Stomach smooth muscle (tissue), 2 donors: ENCODE measurements at regions not wholly inside any gene's neighbourhood (a gene's known extent, or its start where the extent isn't known, plus 50 kb on each side); places are given as distances from the start of the nearest gene placed in this dataset.

Source experiments
- H3K27ac ChIP-seq: one replicate; pipeline ENCODE4 v1.7.0; 2013; ENCODE audit warnings: mild to moderate bottlenecking, low read length, inconsistent platforms
- H3K27me3 ChIP-seq, 2 donors: one replicate each; pipeline ENCODE4 v1.7.0; 2013; ENCODE audit warnings: low read length in 2 of 2; ENCODE audit not compliant: insufficient read depth in 2 of 2, control insufficient read depth in 1 of 2
- H3K36me3 ChIP-seq, 2 donors: one replicate each; pipeline ENCODE4 v1.7.0; 2013; ENCODE audit warnings: low read length in 2 of 2; ENCODE audit not compliant: control insufficient read depth in 2 of 2, insufficient read depth in 2 of 2
- H3K4me1 ChIP-seq: one replicate; pipeline ENCODE4 v1.7.0; 2013; ENCODE audit warnings: low read length; ENCODE audit not compliant: control insufficient read depth, insufficient read depth
- H3K4me3 ChIP-seq, 2 donors: one replicate each; pipeline ENCODE4 v1.7.0; 2013; ENCODE audit warnings: low read length in 2 of 2
- H3K9ac ChIP-seq, 2 donors: one replicate each; pipeline ENCODE4 v1.7.0; 2013; ENCODE audit warnings: low read length in 2 of 2, mild to moderate bottlenecking in 1 of 2
- H3K9me3 ChIP-seq, 2 donors: one replicate each; pipeline ENCODE4 v1.7.0; 2013; ENCODE audit warnings: low read length in 2 of 2; ENCODE audit not compliant: control insufficient read depth in 2 of 2
- donor health status: healthy.
- donor health status: Pancreatic carcinoma.

DNA sequence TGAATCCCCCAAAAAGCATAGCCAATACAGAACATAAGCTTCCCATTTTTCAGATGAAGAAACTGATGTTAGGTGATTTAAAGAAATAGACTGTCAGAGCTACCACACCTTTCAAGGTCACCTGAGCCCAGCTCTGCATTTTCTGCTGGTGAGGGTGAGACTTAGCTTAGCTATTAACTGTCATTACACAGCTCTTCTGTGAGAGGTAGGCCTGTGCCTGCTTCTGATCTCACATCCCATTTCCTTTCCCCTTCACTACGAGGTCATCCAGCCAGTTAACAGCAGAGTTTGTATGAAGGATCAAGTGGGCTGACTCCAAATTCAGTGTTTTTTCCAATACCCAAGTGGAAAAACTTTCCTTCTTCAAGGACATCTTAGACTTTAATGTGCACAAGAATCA lies 528.6 kb upstream of the CLINT1 start:
- no peaks in the 10 kb centered on the region for H3K27me3 ChIP-seq
- no peak overlapping the region for H3K9ac ChIP-seq
- no peak overlapping the region for H3K4me3 ChIP-seq
- H3K36me3 ChIP-seq, result no peaks in the 10 kb centered on the region
- no peaks in the 10 kb centered on the region for H3K9me3 ChIP-seq
- no peak overlapping the region for H3K27ac ChIP-seq
- no peaks in the 10 kb centered on the region for H3K4me1 ChIP-seq

- H3K36me3 ChIP-seq, result no peaks in the 10 kb centered on the region
- no peak overlapping the region for H3K9ac ChIP-seq
- H3K27ac ChIP-seq, result no peak overlapping the region
- H3K27me3 ChIP-seq, result no peaks in the 10 kb centered on the region
- H3K4me1 ChIP-seq, result no peaks in the 10 kb centered on the region
- H3K9me3 ChIP-seq, result no peaks in the 10 kb centered on the region
- H3K4me3 ChIP-seq, result no peak overlapping the region
These were observed 527.0 kb upstream of the CLINT1 start for GRCh38 chr5:158385982-158386381.

GRCh38 chr5:158384535-158385481 lies 525.9 kb upstream of the CLINT1 start:
- no peak overlapping the region for H3K9ac ChIP-seq
- H3K36me3 ChIP-seq, result no peaks in the 10 kb centered on the region
- H3K4me3 ChIP-seq, result no peak overlapping the region
- no peak overlapping the region for H3K27ac ChIP-seq
- no peaks in the 10 kb centered on the region for H3K9me3 ChIP-seq
- H3K4me1 ChIP-seq, result no peaks in the 10 kb centered on the region
- no peaks in the 10 kb centered on the region for H3K27me3 ChIP-seq

GRCh38 chr5:158383486-158383885 lies 524.5 kb upstream of the CLINT1 start:
- Histone ChIP-seq H3K27ac (no peak overlapping the region), H3K4me1 (no peaks in the 10 kb centered on the region), H3K27me3 (no peaks in the 10 kb centered on the region), H3K36me3 (no peaks in the 10 kb centered on the region), H3K4me3 (no peak overlapping the region), H3K9me3 (no peaks in the 10 kb centered on the region), H3K9ac (no peak overlapping the region)

GRCh38 chr5:158382473-158382872 lies 523.5 kb upstream of the CLINT1 start:
- Histone ChIP-seq H3K27me3 (no peaks in the 10 kb centered on the region), H3K36me3 (no peaks in the 10 kb centered on the region), H3K4me3 (no peak overlapping the region), H3K9me3 (peaks cover 0 to 3% of the 10 kb centered on the region in 2 donors), H3K9ac (no peak overlapping the region), H3K27ac (no peak overlapping the region), H3K4me1 (no peaks in the 10 kb centered on the region)

GRCh38 chr5:158381614-158382160 lies 522.7 kb upstream of the CLINT1 start:
- H3K9me3 ChIP-seq, result peaks cover 0 to 4% of the 10 kb centered on the region in 2 donors
- no peak overlapping the region for H3K27ac ChIP-seq
- no peaks in the 10 kb centered on the region for H3K4me1 ChIP-seq
- no peaks in the 10 kb centered on the region for H3K36me3 ChIP-seq
- H3K9ac ChIP-seq, result no peak overlapping the region
- no peaks in the 10 kb centered on the region for H3K27me3 ChIP-seq
- H3K4me3 ChIP-seq, result no peak overlapping the region

DNA sequence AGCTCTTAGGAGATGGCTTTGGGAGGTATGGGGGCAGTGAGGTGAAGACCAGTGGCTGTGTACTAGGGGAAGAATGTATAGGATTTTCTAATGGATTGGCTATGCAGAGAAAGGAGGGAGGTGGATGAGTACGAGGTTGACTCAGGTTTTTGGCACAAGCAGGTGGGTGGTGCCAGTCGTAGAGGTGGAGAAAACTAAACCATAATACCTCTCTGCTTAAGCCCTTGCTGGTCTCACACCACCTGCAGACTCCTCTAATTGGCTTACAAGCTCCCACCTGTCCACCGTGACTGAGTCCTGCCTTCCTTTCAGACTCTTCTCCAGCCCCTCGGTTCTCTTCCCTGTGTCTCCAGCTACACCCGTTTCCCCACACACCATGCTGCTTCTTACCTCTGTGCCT lies 521.7 kb upstream of the CLINT1 start:
- no peaks in the 10 kb centered on the region for H3K36me3 ChIP-seq
- H3K4me3 ChIP-seq, result no peak overlapping the region
- H3K27ac ChIP-seq, result no peak overlapping the region
- no peaks in the 10 kb centered on the region for H3K27me3 ChIP-seq
- no peak overlapping the region for H3K9ac ChIP-seq
- H3K4me1 ChIP-seq, result no peaks in the 10 kb centered on the region
- peaks cover 0 to 4% of the 10 kb centered on the region in 2 donors for H3K9me3 ChIP-seq

DNA sequence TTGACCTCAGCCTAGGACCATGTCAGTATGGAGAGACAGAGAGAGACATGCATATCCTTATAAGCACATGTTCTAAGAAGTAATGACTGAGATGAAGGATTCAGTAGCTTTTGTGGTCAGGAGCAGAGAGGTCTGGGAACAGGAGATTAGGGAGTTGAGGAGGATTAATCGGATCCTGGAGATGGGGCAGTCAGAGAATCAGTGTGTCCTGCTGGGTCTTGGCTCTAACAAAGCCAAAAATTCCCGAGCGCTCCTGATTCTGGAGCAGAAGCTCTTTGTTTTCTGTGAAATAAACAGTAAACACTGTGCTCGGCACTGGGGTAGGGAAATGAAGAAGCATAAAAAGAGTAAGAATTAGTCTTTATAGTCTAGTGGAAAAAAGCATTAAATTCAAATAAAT lies 520.0 kb upstream of the CLINT1 start:
- Histone ChIP-seq H3K36me3 (no peaks in the 10 kb centered on the region), H3K27ac (no peak overlapping the region), H3K9me3 (peaks cover 0 to 4% of the 10 kb centered on the region in 2 donors), H3K4me3 (no peak overlapping the region), H3K27me3 (no peaks in the 10 kb centered on the region), H3K9ac (no peak overlapping the region), H3K4me1 (no peaks in the 10 kb centered on the region)

GRCh38 chr5:158376679-158377078 lies 517.7 kb upstream of the CLINT1 start:
- Histone ChIP-seq H3K9me3 (peaks cover 0 to 4% of the 10 kb centered on the region in 2 donors), H3K4me3 (no peak overlapping the region), H3K27me3 (no peaks in the 10 kb centered on the region), H3K27ac (no peak overlapping the region), H3K36me3 (no peaks in the 10 kb centered on the region), H3K4me1 (no peaks in the 10 kb centered on the region), H3K9ac (no peak overlapping the region)

- Histone ChIP-seq H3K9me3 (peaks cover 0 to 4% of the 10 kb centered on the region in 2 donors), H3K9ac (no peak overlapping the region), H3K36me3 (no peaks in the 10 kb centered on the region), H3K27me3 (no peaks in the 10 kb centered on the region), H3K4me1 (no peaks in the 10 kb centered on the region), H3K4me3 (no peak overlapping the region), H3K27ac (no peak overlapping the region)
These were observed 516.6 kb upstream of the CLINT1 start for GRCh38 chr5:158375531-158375930.
